ENCODE measurements at regions not wholly inside any gene's neighbourhood (a gene's known extent, or its start where the extent isn't known, plus 50 kb on each side); places are given as distances from the start of the nearest gene placed in this dataset.

DNA sequence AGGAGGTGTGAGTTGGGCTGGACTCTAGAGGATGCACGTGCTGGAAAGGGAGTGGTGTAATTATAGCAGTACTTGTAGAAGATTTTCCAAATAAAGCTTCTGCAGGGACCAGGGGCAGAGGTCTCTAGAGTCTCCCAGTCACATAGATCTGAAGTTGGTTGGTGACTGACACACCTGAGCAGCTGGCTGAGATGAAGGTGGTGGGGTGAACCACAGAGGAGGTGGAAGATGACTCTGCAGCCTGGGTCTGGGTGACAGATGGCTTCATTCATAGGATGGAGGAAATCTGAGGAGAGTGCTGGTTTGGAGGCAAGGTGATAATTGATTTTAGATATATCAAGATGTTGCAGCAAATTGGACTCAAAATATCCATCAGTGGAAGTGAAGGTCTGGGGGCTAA lies 178.9 kb upstream of the IVNS1ABP start:
- DNase-seq: no peak

DNA sequence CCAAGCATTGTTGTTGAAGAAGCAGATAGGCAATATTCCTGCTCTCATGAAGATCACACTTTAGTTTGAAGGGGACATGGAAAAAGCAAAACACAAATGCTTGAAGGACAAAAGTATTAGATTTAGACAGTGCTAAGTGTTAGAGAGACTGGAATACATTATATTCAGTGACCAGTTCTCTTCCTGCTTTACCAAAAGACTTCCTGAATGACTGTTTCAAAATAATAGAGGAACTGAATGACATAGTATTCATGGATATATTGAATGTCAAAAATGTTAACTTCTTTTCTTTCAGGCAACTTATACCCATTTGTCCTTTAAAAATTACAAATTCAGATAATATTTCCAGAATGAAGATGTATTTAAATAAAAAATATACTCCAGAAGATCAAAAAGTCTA lies 178.0 kb upstream of the IVNS1ABP start:
- DNase-seq: no peak

DNA sequence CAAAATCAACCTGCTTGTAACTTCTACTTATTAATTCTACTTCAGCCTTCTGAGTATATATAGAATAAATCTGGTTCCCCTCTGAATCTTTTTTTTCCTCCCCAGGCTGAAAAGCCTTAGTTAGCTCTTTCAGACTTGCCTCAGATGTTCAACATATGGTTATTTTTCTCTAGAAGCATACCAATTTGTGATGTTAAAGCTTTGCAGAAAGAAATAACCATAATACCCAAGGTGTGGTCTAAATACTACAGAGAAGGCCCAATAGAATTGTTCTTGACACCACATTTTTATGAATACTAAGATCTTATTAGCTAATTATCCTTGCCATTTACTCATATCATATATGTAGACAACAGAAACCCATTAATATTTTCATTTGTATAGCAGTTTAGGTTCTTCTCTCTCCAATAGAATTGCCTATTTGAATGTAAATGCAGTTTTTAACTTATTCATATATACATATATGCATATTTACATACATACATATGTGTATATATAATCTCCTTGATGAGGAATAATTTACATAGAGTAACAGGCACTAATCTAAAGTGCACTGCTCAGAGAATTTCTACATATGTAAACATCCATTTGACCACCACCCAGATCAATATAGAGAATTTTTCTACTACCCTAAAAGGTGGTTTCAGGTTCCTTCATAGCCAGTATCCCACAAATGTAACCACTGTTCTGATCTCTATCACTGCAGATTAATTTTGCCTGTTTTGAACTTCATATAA lies 175.2 kb upstream of the IVNS1ABP start:
- no peak for DNase-seq

DNA sequence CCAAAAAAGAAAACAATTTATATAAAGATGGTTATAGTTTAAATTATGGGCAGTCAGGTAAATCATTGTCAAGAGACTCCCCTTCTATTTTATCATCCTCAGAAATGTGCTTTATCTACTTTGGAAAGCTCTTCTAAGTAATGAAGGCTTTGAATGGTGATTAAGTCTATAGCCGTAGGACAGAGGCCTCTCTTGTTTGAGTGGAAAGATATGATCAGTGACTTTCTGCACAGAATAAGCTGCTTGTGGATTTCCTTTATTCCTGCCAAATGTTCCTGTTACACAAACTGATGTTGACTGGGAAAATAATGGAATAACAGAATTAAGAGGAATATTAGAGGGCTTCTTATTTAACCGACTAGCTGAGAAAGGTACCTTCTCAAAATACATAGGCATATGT lies 174.6 kb upstream of the IVNS1ABP start:
- DNase-seq: no peak

DNA sequence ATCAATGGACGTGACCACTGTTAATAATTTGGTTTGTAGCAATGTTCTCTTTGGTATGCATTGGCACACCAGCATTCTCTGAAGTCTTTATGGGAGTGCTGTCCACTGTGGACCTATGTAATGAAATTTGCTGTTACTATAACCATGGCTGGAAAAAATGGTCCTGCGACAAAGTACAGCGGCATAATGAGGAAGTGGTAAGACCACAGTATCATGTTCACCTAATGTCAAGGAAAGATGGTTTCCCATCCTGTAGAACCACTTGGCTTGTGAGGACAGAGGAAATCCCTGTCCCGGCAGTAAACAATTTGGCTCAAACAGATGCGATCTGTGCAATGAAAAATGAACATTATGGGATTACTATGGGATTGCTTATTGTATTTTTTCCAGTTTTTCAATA lies 173.9 kb upstream of the IVNS1ABP start:
- DNase-seq: no peak

DNA sequence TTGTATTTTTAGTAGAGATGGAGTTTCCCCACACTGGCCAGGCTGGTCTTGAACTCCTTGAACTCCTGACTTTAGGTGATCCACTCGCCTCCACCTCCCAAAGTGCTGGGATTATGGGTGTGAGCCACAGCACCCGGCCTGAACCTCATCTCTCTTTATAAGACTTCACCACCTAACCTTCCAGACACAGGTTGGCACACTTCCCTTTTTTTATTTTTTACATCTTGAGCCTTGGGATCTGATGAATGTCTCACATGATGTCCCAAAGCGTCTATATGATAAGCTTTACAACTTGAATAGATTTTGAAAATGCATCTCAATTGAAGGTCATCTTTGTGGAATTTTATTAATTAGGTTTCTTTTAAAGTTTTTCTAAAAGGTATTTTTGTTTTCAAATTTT lies 172.4 kb upstream of the IVNS1ABP start:
- no peak for DNase-seq

DNA sequence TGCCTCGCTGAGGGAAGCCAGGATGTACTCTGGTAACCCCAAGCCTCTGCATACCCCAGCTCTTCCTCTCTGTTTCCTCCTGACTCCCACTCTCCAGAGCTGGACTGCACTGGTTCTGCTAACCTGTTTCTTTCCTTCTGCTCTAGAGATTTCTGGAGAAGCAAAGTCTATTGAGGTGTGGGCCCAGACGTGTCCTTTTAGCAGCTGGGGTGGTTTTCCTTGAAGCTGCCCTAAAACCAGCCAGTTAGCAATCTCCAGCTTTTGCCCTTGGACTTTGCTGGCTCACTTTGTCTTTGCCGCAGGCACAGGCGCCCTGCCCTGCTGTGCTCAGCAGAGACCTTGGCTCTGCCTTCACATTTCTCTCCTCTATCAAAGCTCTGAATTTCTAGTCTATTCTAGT lies 171.8 kb upstream of the IVNS1ABP start:
- DNase-seq: no peak

DNA sequence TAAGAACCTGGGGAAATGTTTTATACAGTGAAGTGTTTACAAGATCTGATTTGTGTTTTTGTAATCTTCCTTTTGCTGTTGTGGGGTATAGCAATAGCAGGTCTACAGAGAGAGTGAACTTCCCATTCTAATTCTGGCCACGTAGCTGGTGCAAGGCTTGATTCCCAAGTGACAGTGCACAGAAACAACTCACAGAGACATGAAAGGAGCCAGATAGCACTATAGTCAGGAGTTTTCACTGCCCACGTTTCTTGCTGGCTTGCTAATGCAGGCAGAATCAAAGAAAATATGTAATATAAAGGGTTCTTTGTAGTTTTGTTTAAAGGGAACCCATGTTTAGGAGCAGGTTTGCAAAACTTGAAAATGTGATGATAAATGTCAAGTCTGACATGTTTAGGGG lies 170.9 kb upstream of the IVNS1ABP start:
- DNase-seq: no peak

DNA sequence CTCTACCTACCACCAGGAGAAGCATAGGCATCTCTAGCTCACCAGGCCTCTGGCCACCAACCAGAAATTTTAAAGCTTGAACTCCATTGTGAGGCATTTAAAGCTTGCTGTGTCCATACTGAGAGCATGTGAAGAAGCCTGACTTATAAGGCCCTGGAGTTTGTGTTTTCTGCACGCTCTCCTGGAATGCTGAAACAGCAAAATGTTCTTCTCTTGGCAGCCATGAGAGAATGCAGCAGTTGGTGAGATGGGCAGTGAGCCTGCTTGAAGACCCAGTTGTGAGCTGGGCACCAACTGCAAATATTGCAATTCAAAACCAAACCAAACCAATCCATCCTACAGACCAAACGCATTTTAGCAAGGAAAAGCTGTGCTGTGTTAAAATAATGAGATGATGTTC lies 170.0 kb upstream of the IVNS1ABP start:
- no peak for DNase-seq

DNA sequence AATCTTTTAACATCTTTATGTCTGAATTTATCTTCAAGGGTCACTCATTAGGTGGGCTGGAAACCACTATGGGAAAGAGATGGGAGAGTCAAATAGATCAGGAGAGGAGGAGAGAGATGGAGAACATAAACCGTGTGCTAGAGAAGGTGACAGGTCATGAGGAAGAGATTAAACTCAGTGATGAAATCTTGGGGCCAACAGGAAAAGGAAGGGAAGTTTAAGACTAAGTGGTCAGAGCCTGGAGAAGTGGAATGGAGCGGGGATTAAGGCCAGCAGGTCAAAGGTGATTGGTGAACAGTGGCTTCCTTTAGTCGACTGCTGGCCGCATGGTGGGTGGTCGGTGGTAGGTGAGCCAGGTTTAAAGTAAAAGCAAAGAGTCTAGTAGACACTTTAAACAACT lies 169.3 kb upstream of the IVNS1ABP start:
- no peak for DNase-seq

DNA sequence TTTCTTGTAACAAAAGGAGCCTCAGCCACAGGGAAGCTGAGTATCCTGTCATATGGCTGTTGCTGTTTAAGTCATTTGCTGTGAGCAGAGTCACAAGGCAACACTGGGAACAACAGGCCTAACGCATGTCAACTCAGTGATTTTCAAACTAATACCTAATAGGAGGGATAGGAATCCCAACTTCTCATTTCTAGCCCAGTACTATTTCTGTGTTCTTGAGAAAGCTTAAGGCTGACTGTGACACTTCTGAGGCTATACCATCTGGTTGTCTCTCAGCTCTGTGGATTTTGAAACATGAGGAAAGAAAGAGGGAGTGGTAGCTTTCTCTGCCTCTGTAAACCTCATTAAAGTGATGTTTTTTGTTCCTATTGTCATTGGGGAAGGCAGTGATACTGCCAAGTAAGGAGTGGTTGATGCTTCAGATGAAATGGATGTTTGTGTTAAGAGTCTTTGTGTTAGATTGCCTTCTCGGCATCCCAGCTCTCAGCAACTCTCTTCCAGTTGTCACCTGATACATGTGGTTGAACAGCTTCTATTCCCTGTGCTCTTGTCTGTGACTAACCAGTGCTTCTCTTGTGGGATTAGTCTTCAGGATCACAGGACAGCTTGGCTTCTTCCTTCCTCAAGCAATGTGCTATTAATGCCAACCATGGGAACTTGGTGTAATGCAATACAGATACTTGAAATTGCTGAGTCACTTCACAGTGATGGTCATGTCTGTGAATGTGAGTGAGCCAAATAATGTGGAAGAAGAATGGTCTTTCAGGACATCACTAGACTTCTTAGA lies 166.8 kb upstream of the IVNS1ABP start:
- DNase-seq: peak; percentile 53

DNA sequence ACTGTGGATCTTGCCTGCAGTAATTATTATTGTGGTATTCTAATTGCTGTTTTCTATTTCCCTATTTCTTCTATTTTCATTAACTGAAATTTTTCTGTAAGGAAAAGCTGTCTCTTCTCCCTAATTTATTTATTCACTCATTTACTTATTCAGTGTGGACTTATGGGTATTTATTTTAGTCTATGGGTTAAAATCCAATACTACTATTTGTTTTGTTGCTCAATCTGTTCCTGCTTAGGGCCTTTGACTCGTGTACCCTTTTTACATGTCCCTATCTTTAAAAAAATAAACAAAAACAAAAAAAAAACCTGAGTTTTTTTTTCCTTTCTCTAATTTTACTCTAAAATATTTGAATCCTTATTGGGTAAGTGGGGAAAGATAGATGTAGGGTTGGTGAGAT lies 166.2 kb upstream of the IVNS1ABP start:
- DNase-seq: no peak

DNA sequence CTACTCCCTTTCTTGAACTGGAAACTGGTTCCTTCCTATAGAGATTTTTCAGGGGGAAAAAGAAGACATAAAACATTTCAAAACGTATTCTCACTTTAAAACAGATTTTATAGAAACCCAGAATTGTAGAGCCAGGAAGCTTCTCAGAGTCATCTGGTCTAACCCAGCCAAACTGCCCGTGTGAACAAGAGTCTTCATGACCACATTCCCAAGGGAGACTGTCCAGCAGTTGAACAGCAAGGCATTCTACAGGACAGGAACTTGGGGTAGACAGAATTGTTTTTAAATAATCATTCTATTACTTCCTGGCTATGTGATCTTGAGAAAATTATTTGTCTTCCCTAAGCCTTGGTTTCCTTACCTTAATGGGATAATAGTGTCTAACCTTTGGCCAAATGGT lies 163.5 kb upstream of the IVNS1ABP start:
- peak; percentile 29 for DNase-seq

DNA sequence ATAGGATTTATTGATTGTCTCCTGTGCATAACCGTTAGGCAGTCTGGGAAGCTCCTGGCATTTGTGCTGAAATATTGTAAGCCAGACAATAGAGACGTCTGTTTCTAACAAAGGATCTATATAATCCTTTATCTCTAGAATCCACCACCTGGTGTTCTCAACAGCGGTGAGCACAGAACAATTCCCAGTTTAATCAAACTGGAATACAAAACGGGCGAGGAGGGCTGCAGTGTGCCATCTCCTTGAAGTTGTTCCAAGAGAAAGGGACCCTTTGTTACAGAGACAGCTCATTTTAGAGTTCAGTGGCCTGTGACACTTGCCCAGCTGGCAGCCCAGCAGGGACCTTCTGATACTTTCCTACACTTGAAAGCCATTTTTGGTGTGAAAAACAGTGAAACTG lies 162.8 kb upstream of the IVNS1ABP start:
- DNase-seq: peak; percentile 84

DNA sequence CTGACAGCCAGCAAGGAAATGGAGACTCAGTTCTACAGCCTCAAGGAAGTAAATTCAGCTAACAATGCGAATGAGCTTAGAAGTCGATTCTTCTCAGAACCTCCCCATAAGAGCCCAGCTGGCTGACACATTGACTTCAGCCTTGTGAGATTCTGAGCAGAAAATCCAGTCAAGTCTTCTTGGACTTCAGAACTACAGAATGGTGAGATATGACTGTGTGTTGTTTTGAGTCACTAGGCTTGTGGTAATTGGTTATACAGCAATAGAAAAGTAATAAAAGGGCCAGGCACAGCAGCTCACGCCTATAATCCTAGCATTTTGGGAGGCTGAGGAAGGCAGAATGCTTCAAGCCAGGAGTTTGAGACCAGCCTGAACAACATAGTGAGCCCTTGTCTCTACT lies 161.8 kb upstream of the IVNS1ABP start:
- no peak for DNase-seq

DNA sequence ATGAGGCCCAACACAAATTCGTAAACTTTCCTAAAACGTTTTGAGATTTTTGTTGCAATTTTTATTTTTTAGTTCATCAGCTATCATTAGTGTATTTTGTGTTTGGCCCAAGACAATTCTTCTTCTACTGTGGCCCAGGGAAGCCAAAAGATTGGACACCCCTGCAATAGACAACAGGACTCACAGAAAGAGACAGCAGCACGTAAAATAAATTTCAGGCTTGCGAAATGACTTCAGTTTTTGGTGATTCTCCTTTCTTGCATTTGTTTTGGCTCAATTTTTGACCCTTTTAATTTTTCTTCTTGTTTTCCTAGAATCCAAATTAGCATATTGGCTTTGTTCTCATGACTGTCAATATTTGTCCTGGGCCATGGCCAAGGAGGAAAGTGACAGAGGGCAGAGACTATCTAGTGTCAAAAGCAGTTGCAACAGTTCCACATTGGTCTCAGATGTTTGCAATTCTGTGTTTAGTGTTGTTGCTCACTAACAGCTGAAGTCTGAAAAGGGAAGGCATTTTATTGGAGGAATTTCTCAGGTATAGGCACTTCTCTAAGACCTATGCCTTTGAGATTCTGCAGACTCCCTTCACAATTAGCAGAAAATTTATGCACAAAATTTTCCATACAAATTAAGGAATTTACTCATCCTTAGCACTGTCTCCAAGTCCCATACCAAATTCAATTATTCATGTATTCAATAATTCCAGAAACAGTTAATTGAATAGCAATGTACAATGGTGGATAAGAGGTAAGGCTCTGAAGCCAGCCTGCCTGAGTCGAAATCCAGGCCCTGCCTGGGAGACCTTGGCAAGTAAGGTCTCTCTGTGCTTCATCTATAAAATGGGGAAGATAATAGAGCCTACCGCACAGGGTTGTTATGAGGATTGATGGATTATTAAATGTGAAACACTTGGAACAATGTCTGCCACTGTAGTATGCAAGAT lies 160.9 kb upstream of the IVNS1ABP start:
- DNase-seq: no peak

DNA sequence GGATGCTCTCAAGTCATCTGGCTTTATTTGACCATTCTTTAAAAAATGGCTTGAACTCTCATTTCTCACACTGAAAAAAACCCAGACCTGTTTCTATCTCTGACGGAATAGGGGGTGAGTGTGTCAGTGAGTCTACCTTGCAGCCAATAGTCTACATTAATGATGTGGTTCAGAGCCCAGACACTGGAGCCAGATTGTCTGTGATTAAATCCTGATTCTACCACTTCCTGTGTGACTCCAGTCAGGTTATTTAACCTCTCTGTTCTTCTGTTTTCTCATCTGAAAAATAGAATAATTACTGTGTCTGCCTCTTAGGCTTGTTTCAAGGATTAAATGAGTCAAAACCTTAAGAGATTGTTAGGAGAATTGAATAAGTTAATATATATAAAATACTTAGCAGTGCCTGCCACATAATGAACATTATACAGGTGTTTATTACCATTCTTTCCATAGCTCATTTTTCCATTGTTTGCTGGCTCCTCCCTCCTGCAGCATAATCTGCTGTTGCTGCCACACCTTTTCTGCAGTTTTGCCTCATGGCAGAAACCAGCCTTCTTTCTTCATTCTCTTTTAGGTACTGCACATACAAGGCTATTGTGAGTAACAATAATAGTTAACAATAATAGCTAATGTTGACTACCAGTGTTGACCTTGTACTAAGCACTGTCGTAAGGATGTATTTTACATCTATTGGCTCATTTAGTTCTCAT lies 157.6 kb upstream of the IVNS1ABP start:
- no peak for DNase-seq

DNA sequence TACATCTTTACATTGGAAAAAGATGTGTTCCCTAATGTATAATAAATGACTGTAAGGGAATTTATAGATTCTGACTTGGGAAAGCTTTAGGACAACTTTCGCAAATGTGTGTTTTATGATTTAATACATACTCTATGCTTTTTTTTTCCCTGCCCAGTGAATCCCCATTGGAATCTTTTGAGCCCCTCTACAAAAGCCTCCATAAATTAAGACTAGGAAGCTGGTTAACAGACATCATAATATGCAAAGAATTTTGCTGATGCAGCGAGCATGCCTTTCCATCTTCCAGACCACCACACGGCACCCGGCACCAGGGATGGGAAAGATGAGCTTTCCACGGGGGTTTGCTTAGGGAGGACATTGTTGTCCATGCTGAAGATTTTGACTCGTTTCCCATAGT lies 156.1 kb upstream of the IVNS1ABP start:
- no peak for DNase-seq

DNA sequence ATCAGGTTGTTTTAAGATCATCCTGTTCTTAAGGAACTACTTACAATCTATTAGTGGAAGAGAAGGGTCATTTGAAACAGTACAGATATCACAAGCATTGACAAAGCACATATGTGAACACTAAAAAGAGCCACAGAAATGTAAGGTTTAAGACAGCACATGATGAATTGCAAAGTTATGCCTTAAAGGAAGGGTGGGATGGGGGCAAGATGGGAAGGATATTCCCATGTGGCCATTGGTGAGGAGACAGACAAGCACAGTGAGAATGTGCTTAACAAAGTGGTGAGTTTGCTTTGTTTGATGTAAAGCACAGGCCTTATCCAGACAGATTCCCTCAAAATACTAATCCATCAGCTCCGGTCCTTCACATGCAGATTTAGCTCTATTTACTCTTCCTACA lies 151.6 kb upstream of the IVNS1ABP start:
- no peak for DNase-seq

DNA sequence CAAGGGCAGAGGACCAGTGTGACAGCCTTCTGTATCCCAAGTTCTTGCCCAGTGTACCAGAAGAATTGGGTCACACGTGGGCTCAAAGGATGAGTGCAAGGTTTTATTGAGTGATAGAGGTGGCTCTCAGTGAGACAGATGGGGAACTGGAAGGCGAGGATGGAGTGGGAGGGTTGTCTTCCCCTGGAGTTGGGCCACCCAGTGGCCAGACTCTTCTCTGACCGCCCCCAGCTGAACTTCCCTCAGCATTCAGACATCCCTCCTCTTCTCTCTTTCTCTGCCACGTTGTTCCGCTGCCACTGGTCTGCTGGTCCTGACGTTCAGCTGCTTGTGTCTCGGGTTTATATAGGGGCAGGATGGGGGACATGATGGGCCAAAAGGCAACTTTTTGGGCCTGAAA lies 150.1 kb upstream of the IVNS1ABP start:
- DNase-seq: no peak

DNA sequence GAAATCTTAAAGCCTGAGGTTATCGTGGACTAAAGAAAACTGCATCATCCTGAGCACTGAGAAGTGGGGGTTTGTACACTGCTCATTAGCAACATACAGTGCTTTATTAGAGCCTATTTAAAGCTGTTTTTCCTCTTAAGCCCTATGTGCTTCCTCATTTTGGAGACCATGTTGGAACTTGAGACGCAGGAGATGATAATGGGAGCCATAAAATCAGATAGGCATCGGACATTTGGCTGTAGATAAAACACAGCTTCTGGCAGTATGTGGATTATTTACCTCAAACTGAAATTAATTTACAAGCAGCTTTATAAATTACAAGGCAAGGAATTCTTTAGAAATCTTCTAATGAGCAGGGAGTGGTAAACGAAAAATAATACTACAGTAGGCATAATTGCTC lies 147.7 kb upstream of the IVNS1ABP start:
- no peak for DNase-seq

DNA sequence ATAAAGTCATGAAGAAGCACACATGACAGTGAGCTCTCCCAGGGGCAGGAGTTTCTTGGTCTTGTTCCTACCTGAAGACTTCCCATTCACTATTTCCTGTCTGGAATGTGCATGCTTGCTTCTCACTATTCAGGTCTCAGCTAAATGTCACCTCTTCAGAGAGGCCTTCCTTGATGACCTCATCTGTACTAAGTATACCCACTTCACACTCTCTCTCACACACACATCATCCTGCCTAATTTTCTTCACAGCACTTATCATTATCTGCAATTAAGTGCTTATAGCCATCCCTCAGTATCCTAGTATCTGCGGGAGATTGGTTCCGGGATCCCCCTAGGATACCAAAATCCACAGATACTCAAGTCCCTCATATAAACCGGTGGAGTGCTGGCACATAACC lies 146.4 kb upstream of the IVNS1ABP start:
- no peak for DNase-seq

DNA sequence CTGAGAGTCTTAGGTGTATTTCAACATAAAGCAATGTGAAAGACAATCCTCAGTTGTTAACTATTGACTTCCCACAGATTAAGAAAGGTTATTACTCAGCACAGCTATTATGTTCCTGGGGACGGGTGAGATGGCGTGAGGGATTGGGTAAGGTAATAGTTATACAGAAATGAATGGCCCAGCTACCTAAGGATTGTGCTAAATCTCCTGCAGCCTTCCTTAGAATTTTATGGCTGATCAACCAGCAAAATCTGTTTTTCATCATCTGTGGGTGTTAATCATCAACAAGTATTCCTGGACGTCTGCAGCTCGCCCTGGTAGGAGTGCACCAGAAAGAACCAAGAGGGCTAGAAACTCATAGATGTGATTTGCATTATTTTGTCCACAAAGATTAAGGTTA lies 146.0 kb upstream of the IVNS1ABP start:
- no peak for DNase-seq

Measured in eye (tissue), 1 donor.